GM10266 (cell line): ENCODE measurements at regions not wholly inside any gene's neighbourhood (a gene's known extent, or its start where the extent isn't known, plus 50 kb on each side); places are given as distances from the start of the nearest gene placed in this dataset.

Experiments
- DNase-seq: peaks from one replicate; pipeline ENCODE4 v3.0.0; 2012; ENCODE audit errors: extremely low spot score
- CTCF ChIP-seq: IDR thresholded peaks from 2 replicates; pipeline ENCODE4 v1.5.1; 2012; ENCODE audit warnings: mild to moderate bottlenecking, low read depth; ENCODE audit not compliant: control insufficient read depth, insufficient read depth; ENCODE audit errors: missing control alignments

- no peak for TF ChIP-seq CTCF
Measured at GRCh38 chr2:210955591-210955990, 399.2 kb downstream of the CPS1 start.

GRCh38 chr2:210956101-210956500, 399.7 kb downstream of the CPS1 start:
- no peak for TF ChIP-seq CTCF
- no peak for DNase-seq

More at GRCh38 chr2:210955591-210955990, 399.2 kb downstream of the CPS1 start:
- no peak for DNase-seq

- no peak for DNase-seq
- no peak for TF ChIP-seq CTCF
Measured at GRCh38 chr2:210961249-210961648, 404.9 kb downstream of the CPS1 start.

- DNase-seq = no peak
- no peak for TF ChIP-seq CTCF
Measured at GRCh38 chr2:210963386-210963785, 407.0 kb downstream of the CPS1 start.

GRCh38 chr2:210964141-210964764, 407.9 kb downstream of the CPS1 start:
- no peak for TF ChIP-seq CTCF
- no peak for DNase-seq

GRCh38 chr2:210965472-210965871, 409.1 kb downstream of the CPS1 start:
- DNase-seq = no peak
- no peak for TF ChIP-seq CTCF

- DNase-seq = no peak
Measured at GRCh38 chr2:210966330-210966729, 409.9 kb downstream of the CPS1 start.

More at GRCh38 chr2:210966330-210966729, 409.9 kb downstream of the CPS1 start:
- no peak for TF ChIP-seq CTCF
